NCI-H128 (cell line): ENCODE measurements at regions not wholly inside any gene's neighbourhood (a gene's known extent, or its start where the extent isn't known, plus 50 kb on each side); places are given as distances from the start of the nearest gene placed in this dataset.
"Not testable (repeated sequence)": the region's sequence is repeated elsewhere in the genome, so short reads cannot be mapped to it uniquely, and the experiment has no call there.

Source experiments
- DNase-seq: peaks from one replicate; lab custom pipeline; 2025; ENCODE audit not compliant: unreplicated experiment; lab: John Stamatoyannopoulos, UW

GRCh38 chr5:6241056-6241455 is 137.3 kb downstream of the MED10 start:
- not testable (repeated sequence) for DNase-seq

DNA sequence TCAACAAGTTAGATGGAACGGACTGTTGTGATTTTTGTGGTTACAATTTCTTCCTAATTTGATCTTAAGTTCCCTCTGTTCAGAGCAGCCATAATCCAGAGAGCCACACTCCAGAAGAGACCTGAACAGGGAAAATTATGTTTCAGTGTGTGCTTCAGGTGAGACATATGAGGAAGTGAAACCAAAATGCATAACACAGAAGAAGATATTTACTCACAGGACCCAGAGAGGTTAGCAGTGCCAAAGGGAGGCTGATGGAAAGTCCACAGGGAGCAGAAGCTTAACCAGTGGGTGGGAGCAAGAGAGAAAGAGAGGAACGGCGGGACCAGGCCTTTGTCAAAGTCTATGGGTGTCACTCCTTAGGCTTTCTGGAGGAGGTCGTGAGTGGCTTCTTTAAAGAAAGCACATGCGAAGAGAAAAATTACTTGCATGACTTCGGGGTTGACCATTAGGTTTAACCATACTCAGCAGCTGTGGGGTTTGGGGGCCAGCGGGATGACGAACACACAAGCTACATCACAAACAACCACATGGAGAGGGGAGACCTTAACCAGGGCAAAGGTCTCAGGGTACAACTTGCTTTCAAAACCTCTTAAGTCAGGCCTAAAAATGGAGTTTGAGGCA is 141.4 kb downstream of the MED10 start:
- no peak for DNase-seq

DNA sequence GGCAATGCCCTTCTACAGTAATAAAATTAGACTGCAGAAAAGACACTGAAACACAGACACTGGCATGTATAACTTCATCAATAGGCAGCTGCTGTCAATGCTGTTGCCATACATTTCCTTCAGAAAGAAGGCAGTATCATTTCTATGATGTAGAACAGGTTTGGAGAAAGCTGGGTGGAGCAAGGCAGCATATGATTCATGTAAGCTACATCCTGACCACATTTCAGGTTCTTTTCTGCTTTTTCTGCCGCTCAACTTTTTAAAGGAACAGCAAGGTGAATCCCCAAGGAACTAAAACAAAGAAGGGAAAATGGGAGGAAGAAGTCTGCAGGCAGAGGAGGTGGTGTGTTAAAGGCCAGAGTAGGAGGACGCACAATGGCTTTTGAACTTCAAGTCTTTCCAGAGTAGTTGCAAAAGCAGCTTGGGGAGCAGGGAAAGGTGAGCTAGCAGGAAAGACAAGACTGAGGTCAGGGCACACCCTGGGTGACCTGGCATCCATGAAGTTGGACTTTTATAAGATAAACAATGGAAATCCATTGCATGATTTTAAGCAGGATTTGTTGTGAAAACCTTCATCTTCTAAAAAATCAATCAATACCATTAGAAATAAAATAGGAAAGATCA is 142.1 kb downstream of the MED10 start:
- DNase-seq = no peak

DNA sequence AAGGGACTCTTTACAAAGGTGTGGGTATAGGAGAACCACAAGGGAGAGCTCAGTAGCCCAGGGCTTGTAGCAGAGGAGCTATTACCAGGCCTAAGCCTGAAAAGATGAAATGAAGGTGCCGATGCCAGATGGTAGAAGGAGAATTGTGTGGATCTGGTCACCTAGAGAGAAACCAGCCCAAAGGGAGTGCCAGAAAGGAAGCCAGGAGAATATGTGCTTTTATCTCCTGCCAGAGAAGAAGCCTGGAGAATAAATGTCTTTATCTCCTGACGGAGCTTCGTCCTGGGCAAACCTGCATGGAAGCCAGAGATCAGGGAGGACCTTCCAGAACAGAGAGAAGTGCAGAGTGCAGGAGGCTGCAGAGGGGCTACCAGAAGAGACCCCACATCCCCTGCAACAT is 142.6 kb downstream of the MED10 start:
- no peak for DNase-seq

- no peak for DNase-seq
Measured at GRCh38 chr5:6228257-6229250, 149.8 kb downstream of the MED10 start.

DNA sequence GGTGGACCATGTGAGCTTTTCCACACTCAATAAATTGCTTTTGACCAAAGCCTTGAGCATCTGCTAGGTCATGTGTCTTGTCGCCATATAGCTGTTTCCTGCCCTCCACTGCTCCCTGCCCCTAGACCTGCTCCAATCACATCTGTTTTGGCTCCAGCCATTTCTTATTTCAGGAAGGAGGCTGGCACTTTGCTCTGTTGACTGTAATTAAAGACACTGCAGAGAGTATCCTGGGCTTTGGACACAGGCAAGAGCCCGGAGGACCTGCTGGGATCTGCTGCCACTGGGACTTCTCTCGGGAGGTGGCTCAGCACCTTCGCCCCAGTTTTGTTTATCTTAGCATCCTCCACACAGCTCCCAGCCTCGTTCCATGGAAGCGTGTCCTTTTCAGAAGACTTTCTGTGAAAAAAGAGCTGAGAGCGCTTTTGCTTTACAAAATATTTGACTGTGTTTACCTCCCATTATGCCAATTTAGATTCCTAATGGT is 153.2 kb downstream of the MED10 start:
- no peak for DNase-seq

DNA sequence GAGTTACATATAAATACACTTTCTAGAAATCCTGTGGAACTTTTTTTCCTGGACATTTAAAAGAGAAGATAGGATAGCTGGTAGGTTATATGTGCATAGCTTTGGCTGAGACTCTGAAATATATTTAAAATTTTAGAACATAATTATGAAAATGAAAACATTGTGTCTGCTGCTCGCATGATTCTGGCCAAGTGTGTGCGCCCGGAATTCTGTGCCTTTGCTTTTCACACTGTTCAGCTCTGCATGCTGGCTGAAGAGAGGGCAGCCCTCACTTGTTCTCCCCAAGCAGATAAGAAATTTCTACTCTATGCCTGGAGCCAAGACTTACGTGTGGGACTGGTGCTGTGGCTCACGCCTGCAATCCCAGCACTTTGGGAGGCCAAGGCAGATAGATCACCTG is 153.9 kb downstream of the MED10 start:
- no peak for DNase-seq

- DNase-seq = no peak
Measured at GRCh38 chr5:6222899-6223298, 155.4 kb downstream of the MED10 start.

- no peak for DNase-seq
Measured at GRCh38 chr5:6222121-6222520, 156.2 kb downstream of the MED10 start.

DNA sequence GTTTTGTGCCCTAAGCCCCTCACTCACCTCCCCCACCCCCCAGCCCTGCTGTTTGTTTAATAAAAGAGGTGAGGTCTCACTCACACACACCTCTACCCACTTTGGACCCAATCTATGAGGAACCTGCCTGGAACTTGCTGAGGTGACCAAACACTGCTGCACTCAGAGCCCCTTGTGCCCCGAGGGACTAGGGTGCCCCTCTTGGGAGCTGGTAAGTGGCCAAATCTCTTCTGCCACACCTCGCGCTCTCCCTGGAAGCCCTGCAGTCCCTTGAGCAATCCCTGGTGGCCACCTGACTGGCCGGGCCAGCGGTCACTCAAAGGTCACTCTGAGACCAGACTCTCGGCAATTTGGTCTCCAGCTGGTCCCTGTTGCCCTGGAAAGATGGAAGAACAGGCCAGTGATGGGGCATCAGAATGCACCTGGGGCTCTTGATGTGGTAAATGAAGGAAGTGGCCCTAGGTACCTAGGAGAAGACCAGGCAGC is 157.2 kb downstream of the MED10 start:
- DNase-seq = no peak

DNA sequence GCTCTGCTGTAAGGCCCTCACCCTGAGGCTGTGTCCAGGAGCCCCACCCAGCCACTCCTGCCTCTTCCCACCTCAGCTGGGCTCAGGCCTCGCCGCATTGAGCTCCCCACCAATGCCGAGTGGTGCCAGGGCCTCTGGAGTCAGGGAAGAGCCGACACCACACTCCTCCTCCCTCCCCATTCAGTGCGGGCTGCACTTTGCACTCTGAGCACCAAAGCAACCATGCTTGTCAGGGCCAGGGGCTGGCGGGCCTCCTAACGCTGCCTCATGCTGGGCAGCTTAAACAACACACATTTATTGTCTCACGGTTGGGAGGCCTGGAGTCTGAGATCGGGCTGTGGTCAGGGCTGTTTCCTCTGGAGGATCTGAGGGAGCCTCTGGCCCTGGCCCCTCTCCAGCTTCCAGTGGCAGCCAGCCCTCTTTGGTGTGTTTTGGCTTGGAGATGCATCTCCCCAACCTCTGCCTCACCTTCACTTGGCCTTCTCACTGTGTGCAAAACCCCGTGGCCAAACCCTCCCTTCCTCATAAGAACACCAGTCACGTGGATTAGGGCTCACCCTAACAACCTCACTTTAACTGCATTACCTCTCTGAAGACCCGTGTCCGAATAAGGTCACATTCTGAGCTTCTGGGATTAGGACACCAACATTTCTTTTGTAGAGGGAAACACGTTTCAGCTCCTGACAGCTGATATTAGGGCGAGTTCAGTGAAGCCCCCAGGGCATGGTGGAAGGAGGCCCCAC is 157.8 kb downstream of the MED10 start:
- no peak for DNase-seq

DNA sequence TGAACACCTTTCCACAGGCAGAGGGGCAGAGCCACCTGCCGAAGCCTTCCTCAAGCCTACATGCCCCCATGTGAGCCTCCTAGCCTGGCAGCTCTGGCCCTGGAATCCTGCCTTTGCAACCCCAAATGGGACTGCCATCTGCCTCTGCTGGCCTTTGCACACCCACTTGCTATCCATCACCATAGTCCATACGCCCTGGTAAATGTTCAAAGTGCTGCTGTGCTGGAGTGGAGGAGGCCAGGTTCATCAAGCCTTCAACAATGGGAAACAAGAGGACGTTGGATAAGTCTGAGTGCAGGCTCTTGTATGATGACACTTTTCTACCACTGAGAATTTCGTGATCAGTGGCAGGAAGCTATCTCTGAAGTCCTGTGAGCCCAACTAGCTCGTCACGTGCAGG is 159.8 kb downstream of the MED10 start:
- no peak for DNase-seq

GRCh38 chr5:6218116-6218515 is 160.2 kb downstream of the MED10 start:
- no peak for DNase-seq

GRCh38 chr5:6216471-6217075 is 161.8 kb downstream of the MED10 start:
- DNase-seq = no peak

DNA sequence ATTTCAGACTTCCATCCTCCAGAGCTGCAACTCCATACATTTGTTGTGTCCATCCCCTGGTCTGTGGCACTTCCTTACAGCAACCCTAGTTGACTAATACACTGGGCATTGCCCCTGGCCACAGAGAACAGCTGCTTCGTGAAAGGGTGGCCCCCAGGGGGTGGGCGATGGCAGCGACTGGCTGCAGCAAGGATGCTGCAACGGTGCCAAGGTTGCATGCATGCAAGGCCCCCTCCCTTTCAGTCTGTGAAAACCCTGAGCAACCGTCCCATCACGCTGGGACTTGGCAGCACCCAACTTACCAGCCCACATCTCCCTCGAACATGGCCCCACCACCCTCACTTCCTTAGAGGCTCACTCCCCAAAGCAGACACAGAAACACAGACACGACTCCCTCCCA is 162.5 kb downstream of the MED10 start:
- no peak for DNase-seq

DNA sequence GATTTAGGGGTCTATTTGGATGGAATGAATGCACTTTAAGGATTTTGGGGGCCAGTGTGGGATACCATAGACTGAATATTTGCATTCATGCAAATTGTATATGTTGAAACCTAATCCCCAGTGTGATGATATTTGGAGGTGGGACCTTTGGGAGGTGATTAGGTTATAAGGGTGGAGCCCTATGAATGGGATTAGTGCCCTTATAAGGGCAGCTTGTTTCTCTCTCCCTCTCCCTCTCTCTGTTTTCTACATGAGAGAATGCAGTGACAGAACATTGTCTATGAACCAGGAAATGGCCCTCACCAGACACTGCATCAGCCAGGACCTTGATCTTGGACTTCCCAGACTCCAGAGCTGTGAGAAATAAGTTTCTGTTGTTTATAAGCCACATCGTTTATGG is 166.1 kb downstream of the MED10 start:
- no peak for DNase-seq

GRCh38 chr5:6206501-6206900 is 171.8 kb downstream of the MED10 start:
- no peak for DNase-seq

GRCh38 chr5:6202968-6203365 is 175.4 kb downstream of the MED10 start:
- no peak for DNase-seq

DNA sequence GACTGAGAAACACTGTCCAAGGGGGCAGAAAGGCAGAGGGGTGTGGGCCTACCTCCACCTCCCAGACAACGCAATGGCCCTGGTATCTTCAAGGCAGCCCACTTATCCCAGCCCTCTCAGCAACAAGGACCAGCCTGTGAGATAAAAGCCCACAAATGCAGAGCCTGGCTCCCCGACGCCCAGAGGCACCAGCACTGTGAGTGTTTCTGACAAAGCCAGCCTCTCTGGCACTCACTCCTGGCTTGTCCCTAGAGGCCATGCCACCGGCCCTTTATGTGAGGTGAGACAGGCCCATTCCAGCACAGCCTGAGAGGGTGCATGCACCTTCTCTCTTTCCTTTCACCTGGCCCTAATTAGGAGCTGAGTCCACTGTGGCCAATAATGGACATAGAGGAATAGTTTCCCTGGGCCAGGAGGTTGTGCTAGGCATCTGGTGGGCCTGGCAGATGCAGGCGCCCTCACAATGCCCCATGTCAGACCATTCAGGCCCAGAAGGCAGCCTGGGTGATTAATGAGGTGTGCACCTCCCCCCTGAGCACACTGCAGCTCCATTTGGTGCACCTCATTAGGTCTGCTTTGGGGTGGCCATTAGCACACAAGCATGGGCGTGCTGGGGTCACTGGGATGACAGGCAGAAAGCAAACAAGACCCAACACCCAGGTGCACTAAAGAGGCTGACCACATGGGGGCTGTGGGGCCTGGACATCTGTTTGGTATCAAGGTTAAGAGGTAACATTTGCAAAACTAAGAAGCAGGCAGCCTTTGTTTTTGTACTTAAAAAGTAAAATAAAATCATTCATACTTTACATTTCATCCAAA is 176.0 kb downstream of the MED10 start:
- DNase-seq = no peak

GRCh38 chr5:6201631-6202030 is 176.7 kb downstream of the MED10 start:
- DNase-seq = no peak
